ENCODE measurements at regions not wholly inside any gene's neighbourhood (a gene's known extent, or its start where the extent isn't known, plus 50 kb on each side); places are given as distances from the start of the nearest gene placed in this dataset.

DNA sequence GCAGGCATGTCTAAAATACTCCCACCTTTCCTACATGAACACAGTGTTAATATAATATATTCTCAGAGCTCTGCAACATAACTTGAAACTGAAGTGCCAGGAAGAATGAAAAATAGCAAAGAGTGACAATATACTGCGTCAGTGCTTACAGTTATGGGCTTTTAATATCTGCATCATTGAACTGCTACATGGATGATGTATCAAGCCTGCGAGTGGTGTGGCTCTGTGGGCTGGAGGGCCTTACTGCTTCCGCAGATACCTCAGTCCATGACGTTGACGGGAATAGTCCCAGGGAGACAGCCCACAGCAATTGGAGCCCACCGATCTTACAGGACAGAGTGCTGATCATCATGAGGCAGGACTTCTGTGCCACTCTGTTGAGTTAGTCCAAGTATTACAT, 727.0 kb downstream of the NR2F2 start:
- no peak for TF ChIP-seq POLR2A (IDR thresholded peaks at IDR 0.05)
- TF ChIP-seq, protein P1, sequence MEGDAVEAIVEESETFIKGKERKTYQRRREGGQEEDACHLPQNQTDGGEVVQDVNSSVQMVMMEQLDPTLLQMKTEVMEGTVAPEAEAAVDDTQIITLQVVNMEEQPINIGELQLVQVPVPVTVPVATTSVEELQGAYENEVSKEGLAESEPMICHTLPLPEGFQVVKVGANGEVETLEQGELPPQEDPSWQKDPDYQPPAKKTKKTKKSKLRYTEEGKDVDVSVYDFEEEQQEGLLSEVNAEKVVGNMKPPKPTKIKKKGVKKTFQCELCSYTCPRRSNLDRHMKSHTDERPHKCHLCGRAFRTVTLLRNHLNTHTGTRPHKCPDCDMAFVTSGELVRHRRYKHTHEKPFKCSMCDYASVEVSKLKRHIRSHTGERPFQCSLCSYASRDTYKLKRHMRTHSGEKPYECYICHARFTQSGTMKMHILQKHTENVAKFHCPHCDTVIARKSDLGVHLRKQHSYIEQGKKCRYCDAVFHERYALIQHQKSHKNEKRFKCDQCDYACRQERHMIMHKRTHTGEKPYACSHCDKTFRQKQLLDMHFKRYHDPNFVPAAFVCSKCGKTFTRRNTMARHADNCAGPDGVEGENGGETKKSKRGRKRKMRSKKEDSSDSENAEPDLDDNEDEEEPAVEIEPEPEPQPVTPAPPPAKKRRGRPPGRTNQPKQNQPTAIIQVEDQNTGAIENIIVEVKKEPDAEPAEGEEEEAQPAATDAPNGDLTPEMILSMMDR (IDR thresholded peaks at IDR 0.05): no peak

Measured in breast epithelium (tissue), 3 donors.